ENCODE measurements at regions not wholly inside any gene's neighbourhood (a gene's known extent, or its start where the extent isn't known, plus 50 kb on each side); places are given as distances from the start of the nearest gene placed in this dataset.

GRCh38 chr13:29935309-29935981, 85.0 kb upstream of the UBL3 start:
- DNase-seq (ENCODE audit: low spot score): no peak
- ATAC-seq: no peak

- DNase-seq (ENCODE audit: low spot score) (no peak), ATAC-seq (no peak)
Observed at GRCh38 chr13:29934531-29935308, 84.3 kb upstream of the UBL3 start.

GRCh38 chr13:29933401-29933800, 83.0 kb upstream of the UBL3 start:
- DNase-seq (ENCODE audit: low spot score) (no peak), ATAC-seq (no peak)

GRCh38 chr13:29931696-29932095, 81.3 kb upstream of the UBL3 start:
- ATAC-seq (no peak), DNase-seq (ENCODE audit: low spot score) (no peak)

DNA sequence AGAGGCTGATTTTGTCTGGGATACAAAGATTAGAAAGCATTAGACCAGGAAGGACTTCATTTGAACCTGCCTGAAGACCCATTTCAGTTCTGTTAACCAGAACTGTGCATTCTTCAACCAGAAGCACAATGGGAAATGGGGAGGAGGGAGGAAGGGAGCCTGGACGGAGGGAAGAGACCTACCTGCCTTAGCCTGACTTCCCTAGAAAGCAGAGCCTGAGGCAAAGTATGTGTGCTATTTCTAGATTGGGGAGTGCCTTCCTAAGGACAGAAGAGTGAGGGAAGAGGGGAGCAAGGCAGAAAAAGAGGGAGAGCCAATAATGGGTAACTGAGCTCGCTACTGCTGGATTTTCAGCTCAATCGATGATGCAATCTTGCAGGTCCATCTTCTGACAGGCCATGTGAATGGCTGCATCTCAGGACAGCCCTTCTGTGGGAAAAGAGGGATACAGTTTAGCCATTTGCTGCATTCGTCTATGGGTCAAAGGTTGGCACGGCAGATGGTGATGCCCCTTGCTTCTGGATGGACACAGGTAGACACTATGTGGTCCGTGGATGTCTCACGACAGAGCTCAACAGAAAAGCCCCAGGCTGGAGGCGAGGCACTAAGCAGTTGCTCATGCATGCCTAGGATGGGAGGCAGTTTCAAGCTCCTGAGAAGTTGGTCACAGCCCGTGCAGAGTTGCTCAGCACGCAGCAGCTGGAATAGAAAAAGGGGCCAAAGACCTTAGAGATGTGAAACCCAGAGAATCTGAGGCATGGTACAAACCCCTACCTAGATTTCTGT, 78.8 kb upstream of the UBL3 start:
- no peak for DNase-seq (ENCODE audit: low spot score)
- no peak for ATAC-seq

GRCh38 chr13:29926098-29926476, 75.7 kb upstream of the UBL3 start:
- ATAC-seq: no peak
- no peak for DNase-seq (ENCODE audit: low spot score)

DNA sequence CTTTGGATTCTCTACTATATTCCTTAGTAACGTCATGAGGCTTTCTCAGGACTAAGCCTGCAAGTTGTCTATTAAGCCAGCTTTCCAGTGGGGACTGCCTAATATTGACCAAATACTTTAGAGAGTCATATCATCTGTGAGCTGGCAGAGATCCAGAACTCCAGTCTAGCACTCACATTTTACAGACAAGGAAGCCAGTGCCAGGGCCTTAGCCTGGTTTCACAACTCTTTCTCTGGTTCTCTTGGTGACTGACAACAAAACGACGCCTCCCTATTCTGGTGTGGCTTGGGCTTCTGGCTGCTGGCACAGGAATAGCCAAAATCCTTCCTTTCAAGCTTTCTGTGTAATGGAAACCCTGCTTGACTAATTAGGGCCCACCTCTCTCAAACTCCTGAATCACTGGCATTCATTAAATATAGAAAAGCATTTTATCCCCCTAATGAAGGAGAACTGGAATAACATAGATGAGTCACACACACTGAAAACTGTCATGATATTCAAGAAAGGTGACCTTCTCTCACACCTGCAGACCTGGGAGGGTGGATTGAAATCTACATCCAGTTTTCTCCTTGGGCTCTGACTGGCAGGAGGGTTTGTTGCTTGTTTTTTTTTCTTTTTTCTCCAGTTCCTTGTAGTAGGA, 75.2 kb upstream of the UBL3 start:
- DNase-seq (ENCODE audit: low spot score) (peak; percentile 89), ATAC-seq (peak; percentile 70)

- DNase-seq (ENCODE audit: low spot score) (no peak), ATAC-seq (peak; percentile 14)
Observed at GRCh38 chr13:29924482-29925350, 74.3 kb upstream of the UBL3 start.

DNA sequence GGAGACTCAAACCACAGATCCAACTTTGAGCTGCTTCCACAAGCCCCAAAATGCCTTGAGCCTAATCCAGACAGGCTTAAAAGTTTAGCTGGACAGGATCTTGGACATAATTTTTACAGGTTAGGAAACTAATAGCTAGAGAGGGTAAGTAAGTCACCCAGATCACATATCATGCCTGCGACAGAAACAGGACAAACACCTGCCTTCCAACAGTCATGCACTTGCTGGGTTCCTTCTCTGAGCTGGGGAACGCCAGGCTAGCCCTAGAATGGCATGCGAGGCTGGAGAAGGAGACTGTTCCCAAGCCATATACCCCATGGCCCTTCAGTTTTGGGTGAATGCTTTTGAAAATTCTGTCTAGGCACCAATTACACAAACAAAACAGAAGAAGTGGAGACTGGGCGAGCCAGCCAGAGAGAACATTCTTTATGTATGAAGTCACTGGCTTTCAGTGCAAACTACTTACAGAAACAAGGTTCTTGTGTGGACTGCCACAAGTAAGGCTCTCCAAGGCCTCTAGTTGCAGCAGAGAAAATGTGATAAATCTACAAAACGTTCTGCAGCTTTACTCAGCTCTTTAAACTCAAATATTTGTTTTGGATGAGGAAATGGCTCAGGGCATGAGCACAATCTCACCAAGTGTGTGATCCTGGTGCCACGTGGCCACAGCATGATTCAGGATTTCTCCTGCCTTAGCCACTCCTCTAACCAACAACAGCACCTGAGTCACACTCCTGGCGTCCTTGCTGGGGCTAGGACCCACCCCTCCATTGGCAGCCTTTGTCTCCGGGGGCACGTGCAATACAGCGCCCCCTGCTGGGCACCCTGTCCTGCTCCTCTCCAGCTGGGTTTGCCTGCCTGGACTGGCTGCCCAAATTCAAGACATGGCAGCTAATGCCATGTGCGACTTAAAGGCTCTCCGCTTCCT, 73.4 kb upstream of the UBL3 start:
- peak; percentile 80 for ATAC-seq
- DNase-seq (ENCODE audit: low spot score): peak; percentile 96

DNA sequence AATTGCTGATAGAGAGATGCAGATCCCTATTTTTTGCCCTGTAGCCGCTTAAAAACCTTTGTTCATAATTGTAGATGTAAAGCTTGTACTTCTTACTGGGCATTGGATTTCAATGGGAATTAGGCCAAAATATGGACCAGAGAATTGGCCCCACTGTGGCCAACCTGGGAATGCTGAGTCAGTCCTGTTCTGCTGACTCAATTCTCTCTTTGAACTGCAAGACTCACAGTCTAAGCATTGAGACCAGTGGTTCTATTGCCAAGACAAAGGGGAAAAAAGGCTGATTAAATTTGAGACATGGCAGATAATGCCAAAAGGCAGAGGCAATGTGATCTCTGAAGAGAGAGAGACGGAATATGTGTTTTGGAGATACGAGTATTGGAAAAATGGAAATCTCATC, 72.5 kb upstream of the UBL3 start:
- no peak for DNase-seq (ENCODE audit: low spot score)
- no peak for ATAC-seq

DNA sequence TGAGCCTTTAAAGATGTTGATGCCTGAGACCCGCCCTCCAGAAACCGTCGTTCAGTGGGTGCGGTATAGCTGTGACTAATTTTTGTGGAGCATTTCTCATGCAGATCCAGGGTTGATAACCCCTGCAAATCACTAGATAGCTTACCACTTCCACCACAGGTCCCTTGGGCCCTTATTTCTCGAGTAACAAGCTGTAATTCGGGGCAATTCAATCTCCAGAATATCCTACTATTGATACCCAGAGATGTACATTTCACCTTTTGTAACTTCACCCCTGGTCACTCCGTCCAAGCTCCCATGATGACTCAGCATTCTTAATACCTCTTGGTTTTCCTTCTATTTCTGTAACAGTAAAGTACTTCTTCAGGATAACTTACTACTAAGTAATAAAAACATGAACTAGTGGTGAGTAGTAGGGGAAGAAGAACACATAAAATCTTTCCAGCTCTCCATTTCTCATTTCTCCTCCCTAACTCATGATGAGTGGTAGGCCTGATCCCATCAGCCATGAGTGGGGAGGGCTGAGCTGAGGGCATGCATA, 71.9 kb upstream of the UBL3 start:
- ATAC-seq (no peak), DNase-seq (ENCODE audit: low spot score) (no peak)

DNA sequence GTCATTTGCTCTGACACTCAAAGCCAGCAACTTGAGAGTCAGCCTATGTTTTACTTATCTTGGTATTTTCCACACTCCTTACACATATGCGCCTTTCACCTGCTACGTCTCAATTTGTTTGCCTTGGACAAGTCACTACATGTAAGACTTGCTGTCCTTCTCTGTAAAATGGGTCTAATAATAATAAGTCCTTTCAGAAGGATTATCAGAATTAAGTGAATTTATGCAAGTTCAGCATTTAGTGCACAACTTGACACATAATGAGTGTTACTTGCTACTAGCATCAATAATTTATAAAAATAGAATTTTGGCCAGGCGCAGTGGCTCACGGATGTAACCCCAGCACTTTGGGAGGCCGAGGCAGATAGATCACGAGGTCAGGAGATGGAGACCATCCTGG, 71.1 kb upstream of the UBL3 start:
- no peak for ATAC-seq
- no peak for DNase-seq (ENCODE audit: low spot score)

DNA sequence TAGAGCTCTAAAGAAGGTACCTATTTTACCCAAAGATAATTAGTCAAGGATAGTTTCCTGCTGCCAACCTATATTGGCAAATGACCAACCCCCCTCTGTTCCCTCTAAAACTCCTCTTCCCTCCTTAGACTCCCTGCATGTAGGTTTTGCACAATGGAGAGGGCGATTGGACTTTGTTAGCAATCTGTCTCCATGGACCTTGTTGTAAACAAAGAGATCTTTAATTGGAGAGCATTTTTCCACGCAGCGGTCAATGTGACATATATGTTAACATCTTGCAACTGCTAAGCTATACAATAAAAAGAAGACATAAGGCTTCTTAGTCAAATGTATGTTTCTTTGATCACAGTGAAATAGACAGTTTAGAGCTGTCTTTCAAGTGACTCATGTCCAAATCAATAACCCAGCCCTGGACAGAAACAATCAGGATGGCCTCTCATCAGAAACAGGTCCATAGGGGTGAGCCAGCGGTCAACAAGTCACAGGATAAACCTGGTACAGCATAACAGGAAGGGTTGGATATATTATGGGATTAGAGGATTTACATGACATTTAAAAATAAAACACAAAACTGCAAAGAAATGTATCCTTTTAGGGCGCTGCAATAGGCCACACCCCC, 69.7 kb upstream of the UBL3 start:
- ATAC-seq: peak; percentile 48
- DNase-seq (ENCODE audit: low spot score): peak; percentile 67

- ATAC-seq: peak; percentile 74
- DNase-seq (ENCODE audit: low spot score): peak; percentile 64
Observed at GRCh38 chr13:29918845-29919244, 68.4 kb upstream of the UBL3 start.

- DNase-seq (ENCODE audit: low spot score) (no peak), ATAC-seq (no peak)
Observed at GRCh38 chr13:29917650-29918049, 67.2 kb upstream of the UBL3 start.

DNA sequence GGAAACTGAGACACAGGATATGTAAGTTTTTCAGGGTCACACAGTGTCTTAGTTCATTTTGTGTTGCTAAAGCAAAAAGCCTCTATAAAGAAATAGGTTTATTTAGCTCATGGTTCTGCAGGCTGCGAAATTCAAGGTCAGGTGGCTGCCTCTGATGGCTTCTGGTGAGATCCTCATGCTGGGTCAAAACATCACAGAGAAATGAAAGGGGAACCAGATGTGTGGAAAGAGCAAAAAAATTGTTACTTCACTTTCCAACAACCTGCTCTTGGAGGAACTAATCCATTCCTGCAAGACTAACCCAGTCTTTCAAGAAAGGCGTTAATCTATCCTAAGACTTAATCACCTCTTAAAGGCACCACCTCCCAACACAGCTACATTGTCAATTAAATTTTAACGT, 64.2 kb upstream of the UBL3 start:
- no peak for ATAC-seq
- DNase-seq (ENCODE audit: low spot score): no peak

- no peak for ATAC-seq
Observed at GRCh38 chr13:29911781-29912418, 61.5 kb upstream of the UBL3 start.

More at GRCh38 chr13:29911781-29912418, 61.5 kb upstream of the UBL3 start:
- no peak for DNase-seq (ENCODE audit: low spot score)
